ENCODE measurements at regions not wholly inside any gene's neighbourhood (a gene's known extent, or its start where the extent isn't known, plus 50 kb on each side); places are given as distances from the start of the nearest gene placed in this dataset.
"Not testable (repeated sequence)": the region's sequence is repeated elsewhere in the genome, so short reads cannot be mapped to it uniquely, and the experiment has no call there.

DNA sequence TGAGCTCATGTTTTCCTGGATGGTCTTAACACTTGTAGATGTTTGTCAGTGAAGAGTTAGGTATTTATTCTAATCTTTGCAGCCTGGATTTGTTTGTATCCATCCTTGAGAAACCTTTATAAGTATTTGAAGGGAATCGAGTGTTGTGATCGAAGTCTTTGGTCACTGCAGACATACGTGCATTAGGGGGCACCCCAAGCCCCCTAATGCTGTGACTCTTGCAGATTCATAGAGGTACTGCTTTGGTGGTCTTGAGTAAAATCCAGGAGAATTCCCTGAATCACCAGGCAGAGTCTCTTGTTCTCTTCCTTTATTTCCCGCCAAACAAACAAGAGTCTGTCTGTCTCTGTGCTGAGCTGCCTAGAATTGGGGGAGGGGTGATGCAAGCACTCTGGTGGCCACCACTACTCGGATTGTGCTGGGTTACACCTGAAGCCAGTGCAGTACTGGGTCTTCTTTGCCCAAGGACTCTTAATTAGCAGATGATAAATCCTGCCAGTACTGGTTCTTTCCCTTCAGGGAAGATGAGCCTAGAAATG lies 170.5 kb upstream of the POU1F1 start:
- Histone ChIP-seq H3K36me3 (ENCODE audit: insufficient read depth, low read length) (no peaks in the 10 kb centered on the region), H3K4me3 (ENCODE audit: low read depth in 1 of 2, low read length in 2 of 2) (no peak overlapping the region), H3K9me3 (ENCODE audit: low read length) (no peaks in the 10 kb centered on the region), H3K27ac (ENCODE audit: low read depth, low read length) (no peak overlapping the region), H3K4me1 (ENCODE audit: insufficient read depth, low read length) (no peaks in the 10 kb centered on the region), H3K27me3 (ENCODE audit: control insufficient read depth in 1 of 2, insufficient read depth in 2 of 2, low read length in 2 of 2) (no peaks in the 10 kb centered on the region), H3K9ac (ENCODE audit: low read length) (no peak overlapping the region)

GRCh38 chr3:87442470-87442869 lies 166.1 kb upstream of the POU1F1 start:
- Histone ChIP-seq H3K4me3 (ENCODE audit: low read depth in 1 of 2, low read length in 2 of 2) (no peak overlapping the region), H3K4me1 (ENCODE audit: insufficient read depth, low read length) (no peaks in the 10 kb centered on the region)

GRCh38 chr3:87437765-87438164 lies 161.4 kb upstream of the POU1F1 start:
- H3K27ac ChIP-seq (ENCODE audit: low read depth, low read length): no peak overlapping the region
- H3K36me3 ChIP-seq (ENCODE audit: insufficient read depth, low read length): no peaks in the 10 kb centered on the region
- H3K9me3 ChIP-seq (ENCODE audit: low read length): no peaks in the 10 kb centered on the region
- H3K4me3 ChIP-seq (ENCODE audit: low read depth in 1 of 2, low read length in 2 of 2): no peak overlapping the region
- H3K4me1 ChIP-seq (ENCODE audit: insufficient read depth, low read length): no peaks in the 10 kb centered on the region
- no peak overlapping the region for H3K9ac ChIP-seq (ENCODE audit: low read length)
- H3K27me3 ChIP-seq (ENCODE audit: control insufficient read depth in 1 of 2, insufficient read depth in 2 of 2, low read length in 2 of 2): no peaks in the 10 kb centered on the region

More at GRCh38 chr3:87442470-87442869, 166.1 kb upstream of the POU1F1 start:
- Histone ChIP-seq H3K9ac (ENCODE audit: low read length) (no peak overlapping the region), H3K36me3 (ENCODE audit: insufficient read depth, low read length) (no peaks in the 10 kb centered on the region), H3K27ac (ENCODE audit: low read depth, low read length) (no peak overlapping the region), H3K9me3 (ENCODE audit: low read length) (no peaks in the 10 kb centered on the region), H3K27me3 (ENCODE audit: control insufficient read depth in 1 of 2, insufficient read depth in 2 of 2, low read length in 2 of 2) (no peaks in the 10 kb centered on the region)

GRCh38 chr3:87436781-87437543 lies 160.6 kb upstream of the POU1F1 start:
- Histone ChIP-seq H3K9ac (ENCODE audit: low read length) (no peak overlapping the region), H3K27me3 (ENCODE audit: control insufficient read depth in 1 of 2, insufficient read depth in 2 of 2, low read length in 2 of 2) (no peaks in the 10 kb centered on the region), H3K36me3 (ENCODE audit: insufficient read depth, low read length) (no peaks in the 10 kb centered on the region), H3K4me3 (ENCODE audit: low read depth in 1 of 2, low read length in 2 of 2) (no peak overlapping the region), H3K4me1 (ENCODE audit: insufficient read depth, low read length) (no peaks in the 10 kb centered on the region), H3K27ac (ENCODE audit: low read depth, low read length) (no peak overlapping the region), H3K9me3 (ENCODE audit: low read length) (no peaks in the 10 kb centered on the region)

DNA sequence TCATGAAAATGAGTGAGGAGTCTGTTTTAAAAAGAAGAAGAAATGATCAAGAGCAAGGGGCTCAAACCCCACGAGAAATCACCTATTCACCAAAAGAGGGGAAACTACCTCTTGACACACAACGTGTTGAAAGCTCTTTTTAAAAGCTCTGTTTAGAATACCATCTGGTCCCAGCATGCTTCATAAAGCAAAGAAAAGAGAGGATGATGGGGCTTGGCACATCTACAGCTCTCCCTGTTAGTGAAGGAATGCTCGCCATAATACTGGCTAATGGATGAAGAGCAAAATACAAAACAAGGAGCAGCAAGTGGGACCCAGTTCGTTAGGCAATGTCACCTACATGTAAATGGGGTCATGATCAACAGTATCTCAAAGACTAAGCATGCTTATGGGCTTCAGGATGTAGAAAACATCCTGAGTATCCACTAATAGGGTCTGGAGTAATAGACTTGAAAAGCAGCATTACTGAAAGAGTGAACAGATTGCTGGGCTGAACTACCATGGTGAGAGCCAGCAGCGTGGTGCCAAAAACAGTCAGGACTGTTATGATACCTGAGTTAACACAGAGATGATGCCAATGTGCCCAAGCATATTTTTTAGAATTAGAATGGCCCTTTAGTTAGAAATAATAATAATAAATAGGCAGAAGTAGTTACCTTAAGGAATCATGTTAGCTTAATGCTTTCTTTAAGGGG lies 159.7 kb upstream of the POU1F1 start:
- Histone ChIP-seq H3K9ac (ENCODE audit: low read length) (no peak overlapping the region), H3K27me3 (ENCODE audit: control insufficient read depth in 1 of 2, insufficient read depth in 2 of 2, low read length in 2 of 2) (no peaks in the 10 kb centered on the region), H3K4me3 (ENCODE audit: low read depth in 1 of 2, low read length in 2 of 2) (no peak overlapping the region), H3K9me3 (ENCODE audit: low read length) (no peaks in the 10 kb centered on the region), H3K4me1 (ENCODE audit: insufficient read depth, low read length) (no peaks in the 10 kb centered on the region), H3K27ac (ENCODE audit: low read depth, low read length) (no peak overlapping the region), H3K36me3 (ENCODE audit: insufficient read depth, low read length) (no peaks in the 10 kb centered on the region)

DNA sequence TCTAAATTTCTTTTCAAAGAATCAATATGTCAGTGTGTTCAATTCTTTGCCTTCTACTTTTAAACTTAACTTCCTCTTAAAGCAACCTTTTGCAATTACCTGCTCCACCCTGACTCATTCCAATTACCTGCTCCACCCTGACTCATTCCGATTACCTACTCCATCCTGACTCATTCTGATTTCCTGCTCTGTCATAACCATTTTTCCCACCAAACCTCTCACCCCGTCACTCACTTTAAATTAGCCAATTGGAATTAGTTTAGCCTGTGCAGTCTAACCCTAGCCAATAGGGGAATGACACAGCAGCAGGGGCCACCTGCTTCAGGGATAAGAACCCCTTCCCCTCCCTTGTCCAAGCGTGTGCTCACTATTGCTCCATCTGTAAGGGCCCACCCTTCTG lies 157.1 kb upstream of the POU1F1 start:
- not testable (repeated sequence) for H3K4me1 ChIP-seq (ENCODE audit: insufficient read depth, low read length)

DNA sequence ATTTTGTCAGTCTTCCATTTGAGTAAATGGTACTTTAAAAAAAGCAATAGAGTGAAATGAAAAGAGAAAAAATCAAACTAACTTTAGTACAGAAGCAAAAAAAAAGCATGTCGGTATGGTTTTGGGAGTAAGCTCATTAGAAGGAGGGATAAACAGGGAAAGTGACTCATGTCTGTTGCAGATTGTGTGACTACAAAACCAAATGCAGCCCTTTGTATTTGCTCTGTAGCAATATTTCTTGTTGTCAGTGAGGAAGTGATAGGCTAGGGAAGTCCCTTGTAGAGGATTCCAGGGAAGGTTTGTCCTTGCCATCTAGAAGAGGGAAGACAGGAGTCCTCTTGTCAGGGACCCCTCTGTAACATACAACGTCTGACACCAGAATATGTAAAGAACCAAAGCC lies 150.5 kb upstream of the POU1F1 start:
- no peaks in the 10 kb centered on the region for H3K36me3 ChIP-seq (ENCODE audit: insufficient read depth, low read length)
- no peak overlapping the region for H3K4me3 ChIP-seq (ENCODE audit: low read depth in 1 of 2, low read length in 2 of 2)
- H3K27me3 ChIP-seq (ENCODE audit: control insufficient read depth in 1 of 2, insufficient read depth in 2 of 2, low read length in 2 of 2): no peaks in the 10 kb centered on the region
- no peaks in the 10 kb centered on the region for H3K4me1 ChIP-seq (ENCODE audit: insufficient read depth, low read length)
- H3K9me3 ChIP-seq (ENCODE audit: low read length): no peaks in the 10 kb centered on the region
- H3K9ac ChIP-seq (ENCODE audit: low read length): no peak overlapping the region
- no peak overlapping the region for H3K27ac ChIP-seq (ENCODE audit: low read depth, low read length)

More for the DNA sequence above, 157.1 kb upstream of the POU1F1 start:
- not testable (repeated sequence) for H3K27ac ChIP-seq (ENCODE audit: low read depth, low read length); H3K9ac ChIP-seq (ENCODE audit: low read length); H3K4me3 ChIP-seq (ENCODE audit: low read depth in 1 of 2, low read length in 2 of 2); H3K36me3 ChIP-seq (ENCODE audit: insufficient read depth, low read length); H3K27me3 ChIP-seq (ENCODE audit: control insufficient read depth in 1 of 2, insufficient read depth in 2 of 2, low read length in 2 of 2); H3K9me3 ChIP-seq (ENCODE audit: low read length)

DNA sequence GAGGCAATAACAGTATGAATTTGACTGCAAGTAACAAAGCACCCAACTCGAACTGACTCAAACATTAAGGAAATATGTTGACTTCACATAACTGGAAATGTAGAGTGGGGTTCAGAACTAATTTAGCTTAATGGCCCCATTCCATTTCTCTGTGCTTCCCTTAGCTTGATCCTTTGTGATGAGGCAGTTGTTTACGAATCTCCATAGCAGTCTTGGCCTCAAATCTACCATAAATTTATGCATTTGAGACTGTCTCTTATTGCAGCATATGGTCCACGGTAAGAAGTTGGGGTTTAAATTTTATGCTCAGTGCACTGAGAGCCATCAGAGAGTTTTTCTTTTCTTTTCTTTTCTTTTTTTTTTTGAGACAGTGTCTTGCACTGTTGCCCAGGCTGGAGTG lies 148.7 kb upstream of the POU1F1 start:
- Histone ChIP-seq H3K4me3 (ENCODE audit: low read depth in 1 of 2, low read length in 2 of 2) (no peak overlapping the region), H3K27ac (ENCODE audit: low read depth, low read length) (no peak overlapping the region), H3K36me3 (ENCODE audit: insufficient read depth, low read length) (no peaks in the 10 kb centered on the region)

GRCh38 chr3:87423336-87423735 lies 147.0 kb upstream of the POU1F1 start:
- H3K36me3 ChIP-seq (ENCODE audit: insufficient read depth, low read length): no peaks in the 10 kb centered on the region
- no peak overlapping the region for H3K9ac ChIP-seq (ENCODE audit: low read length)
- H3K4me1 ChIP-seq (ENCODE audit: insufficient read depth, low read length): no peaks in the 10 kb centered on the region
- H3K4me3 ChIP-seq (ENCODE audit: low read depth in 1 of 2, low read length in 2 of 2): no peak overlapping the region
- no peaks in the 10 kb centered on the region for H3K9me3 ChIP-seq (ENCODE audit: low read length)
- no peaks in the 10 kb centered on the region for H3K27me3 ChIP-seq (ENCODE audit: control insufficient read depth in 1 of 2, insufficient read depth in 2 of 2, low read length in 2 of 2)
- no peak overlapping the region for H3K27ac ChIP-seq (ENCODE audit: low read depth, low read length)

More for the DNA sequence above, 148.7 kb upstream of the POU1F1 start:
- H3K9ac ChIP-seq (ENCODE audit: low read length): no peak overlapping the region
- no peaks in the 10 kb centered on the region for H3K27me3 ChIP-seq (ENCODE audit: control insufficient read depth in 1 of 2, insufficient read depth in 2 of 2, low read length in 2 of 2)
- H3K9me3 ChIP-seq (ENCODE audit: low read length): no peaks in the 10 kb centered on the region
- no peaks in the 10 kb centered on the region for H3K4me1 ChIP-seq (ENCODE audit: insufficient read depth, low read length)

- Histone ChIP-seq H3K9me3 (ENCODE audit: low read length) (no peaks in the 10 kb centered on the region), H3K27me3 (ENCODE audit: control insufficient read depth in 1 of 2, insufficient read depth in 2 of 2, low read length in 2 of 2) (no peaks in the 10 kb centered on the region), H3K36me3 (ENCODE audit: insufficient read depth, low read length) (no peaks in the 10 kb centered on the region), H3K4me1 (ENCODE audit: insufficient read depth, low read length) (no peaks in the 10 kb centered on the region), H3K9ac (ENCODE audit: low read length) (no peak overlapping the region), H3K4me3 (ENCODE audit: low read depth in 1 of 2, low read length in 2 of 2) (no peak overlapping the region), H3K27ac (ENCODE audit: low read depth, low read length) (no peak overlapping the region)
These were observed 145.9 kb upstream of the POU1F1 start for GRCh38 chr3:87422333-87422732.

GRCh38 chr3:87420171-87420570 lies 143.8 kb upstream of the POU1F1 start:
- Histone ChIP-seq H3K9ac (ENCODE audit: low read length) (no peak overlapping the region), H3K4me1 (ENCODE audit: insufficient read depth, low read length) (no peaks in the 10 kb centered on the region), H3K4me3 (ENCODE audit: low read depth in 1 of 2, low read length in 2 of 2) (no peak overlapping the region), H3K9me3 (ENCODE audit: low read length) (no peaks in the 10 kb centered on the region), H3K36me3 (ENCODE audit: insufficient read depth, low read length) (no peaks in the 10 kb centered on the region), H3K27ac (ENCODE audit: low read depth, low read length) (no peak overlapping the region), H3K27me3 (ENCODE audit: control insufficient read depth in 1 of 2, insufficient read depth in 2 of 2, low read length in 2 of 2) (no peaks in the 10 kb centered on the region)

Measured in muscle layer of colon (tissue), 2 donors.